Progenitor cell of endocrine pancreas (in vitro differentiated cells): ENCODE measurements at regions not wholly inside any gene's neighbourhood (a gene's known extent, or its start where the extent isn't known, plus 50 kb on each side); places are given as distances from the start of the nearest gene placed in this dataset.

Experiments
- DNase-seq: peaks from one replicate; pipeline ENCODE4 v3.0.0; 2021; ENCODE audit warnings: low spot score; ENCODE audit not compliant: unreplicated experiment
- H3K27ac Mint-ChIP-seq: 2 replicates; pipeline ENCODE4 v1.8.0; 2021; ENCODE audit warnings: mild to moderate bottlenecking, moderate library complexity, mixed read lengths
- H3K27me3 Mint-ChIP-seq: 2 replicates; pipeline ENCODE4 v1.8.0; 2021; ENCODE audit warnings: mixed read lengths
- H3K36me3 Mint-ChIP-seq: 2 replicates; pipeline ENCODE4 v1.8.0; 2022; ENCODE audit warnings: mixed read lengths; ENCODE audit not compliant: insufficient read depth
- H3K4me1 Mint-ChIP-seq: 2 replicates; pipeline ENCODE4 v1.8.0; 2021; ENCODE audit warnings: low read depth, mixed read lengths
- H3K4me3 Mint-ChIP-seq: 2 replicates; pipeline ENCODE4 v1.8.0; 2021; ENCODE audit warnings: low read depth, mild to moderate bottlenecking, moderate library complexity, mixed read lengths
- H3K9me3 Mint-ChIP-seq: 2 replicates; pipeline ENCODE4 v1.8.0; 2021; ENCODE audit warnings: low read depth, mixed read lengths
- CTCF ChIP-seq: fragments of 200-600 bp; sonication (generic); IDR thresholded peaks from one replicate; pipeline ENCODE4 v1.5.0; 2021; ENCODE audit warnings: antibody characterized with exemption, mild to moderate bottlenecking; ENCODE audit not compliant: unreplicated experiment

- Mint-ChIP-seq H3K9me3 (peaks cover 9% of the 10 kb centered on the region), H3K27ac (no peak overlapping the region), H3K27me3 (no peaks in the 10 kb centered on the region)
Observed at GRCh38 chr10:36817898-36818297, 307.5 kb upstream of the ANKRD30A start.

GRCh38 chr10:36808625-36809362, 316.6 kb upstream of the ANKRD30A start:
- no peak for TF ChIP-seq CTCF
- Mint-ChIP-seq H3K27ac (no peak overlapping the region), H3K27me3 (no peaks in the 10 kb centered on the region), H3K4me1 (no peaks in the 10 kb centered on the region), H3K4me3 (no peak overlapping the region), H3K9me3 (peaks cover 10% of the 10 kb centered on the region), H3K36me3 (no peaks in the 10 kb centered on the region)
- no peak for DNase-seq

More at GRCh38 chr10:36817898-36818297, 307.5 kb upstream of the ANKRD30A start:
- TF ChIP-seq CTCF, result no peak
- H3K36me3 Mint-ChIP-seq, result no peaks in the 10 kb centered on the region
- H3K4me1 Mint-ChIP-seq, result no peaks in the 10 kb centered on the region
- no peak overlapping the region for H3K4me3 Mint-ChIP-seq
- no peak for DNase-seq

GRCh38 chr10:36803229-36803628, 322.2 kb upstream of the ANKRD30A start:
- no peak for TF ChIP-seq CTCF
- H3K4me3 Mint-ChIP-seq, result no peak overlapping the region
- H3K9me3 Mint-ChIP-seq, result peaks cover 11% of the 10 kb centered on the region
- H3K27me3 Mint-ChIP-seq, result no peaks in the 10 kb centered on the region
- DNase-seq, result no peak
- H3K4me1 Mint-ChIP-seq, result no peaks in the 10 kb centered on the region
- no peaks in the 10 kb centered on the region for H3K36me3 Mint-ChIP-seq
- no peak overlapping the region for H3K27ac Mint-ChIP-seq

GRCh38 chr10:36802490-36803153, 322.8 kb upstream of the ANKRD30A start:
- H3K36me3 Mint-ChIP-seq, result no peaks in the 10 kb centered on the region
- peaks cover 11% of the 10 kb centered on the region for H3K9me3 Mint-ChIP-seq
- H3K27ac Mint-ChIP-seq, result no peak overlapping the region
- no peaks in the 10 kb centered on the region for H3K27me3 Mint-ChIP-seq
- TF ChIP-seq CTCF, result no peak
- DNase-seq, result no peak
- no peak overlapping the region for H3K4me3 Mint-ChIP-seq
- H3K4me1 Mint-ChIP-seq, result no peaks in the 10 kb centered on the region

- Mint-ChIP-seq H3K9me3 (peaks cover 11% of the 10 kb centered on the region), H3K4me1 (no peaks in the 10 kb centered on the region), H3K27me3 (no peaks in the 10 kb centered on the region), H3K27ac (no peak overlapping the region), H3K4me3 (no peak overlapping the region), H3K36me3 (no peaks in the 10 kb centered on the region)
- no peak for DNase-seq
- TF ChIP-seq CTCF, result no peak
Observed at GRCh38 chr10:36801660-36802059, 323.7 kb upstream of the ANKRD30A start.
